ENCODE measurements at regions not wholly inside any gene's neighbourhood (a gene's known extent, or its start where the extent isn't known, plus 50 kb on each side); places are given as distances from the start of the nearest gene placed in this dataset.

DNA sequence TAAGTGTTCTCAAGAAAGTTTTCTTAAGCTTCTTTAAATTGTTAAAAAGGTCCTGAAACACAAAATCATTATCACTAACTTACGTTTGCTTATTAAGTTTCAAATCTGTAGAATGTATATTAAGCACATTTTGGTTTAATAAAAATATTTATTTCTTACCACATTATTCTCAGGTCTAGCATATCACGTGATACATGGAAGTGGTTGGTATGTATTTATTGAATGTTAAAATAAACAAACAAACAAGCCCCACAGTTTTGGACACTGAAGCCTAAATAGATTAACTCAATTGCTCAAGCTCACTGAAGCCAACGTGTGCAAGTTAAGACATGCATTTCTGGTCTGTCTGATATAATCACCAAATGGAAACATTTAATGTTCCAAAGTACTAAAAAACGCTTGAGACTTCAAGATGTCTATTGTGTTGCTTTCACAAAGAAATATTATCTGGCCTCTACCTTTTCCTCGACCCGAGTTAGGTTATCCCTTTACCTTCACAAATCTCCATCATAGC is 1136.9 kb downstream of the TAF11L14 start:
- ATAC-seq (no peak), DNase-seq (no peak)
- Histone ChIP-seq H3K9me3 (no peaks in the 10 kb centered on the region), H3K4me1 (no peaks in the 10 kb centered on the region), H3K36me3 (no peaks in the 10 kb centered on the region), H3K27ac (no peak overlapping the region), H3K4me3 (no peak overlapping the region), H3K27me3 (no peaks in the 10 kb centered on the region)
- TF ChIP-seq POLR2A (IDR thresholded peaks at IDR 0.05), result no peak
- TF ChIP-seq, protein P1, sequence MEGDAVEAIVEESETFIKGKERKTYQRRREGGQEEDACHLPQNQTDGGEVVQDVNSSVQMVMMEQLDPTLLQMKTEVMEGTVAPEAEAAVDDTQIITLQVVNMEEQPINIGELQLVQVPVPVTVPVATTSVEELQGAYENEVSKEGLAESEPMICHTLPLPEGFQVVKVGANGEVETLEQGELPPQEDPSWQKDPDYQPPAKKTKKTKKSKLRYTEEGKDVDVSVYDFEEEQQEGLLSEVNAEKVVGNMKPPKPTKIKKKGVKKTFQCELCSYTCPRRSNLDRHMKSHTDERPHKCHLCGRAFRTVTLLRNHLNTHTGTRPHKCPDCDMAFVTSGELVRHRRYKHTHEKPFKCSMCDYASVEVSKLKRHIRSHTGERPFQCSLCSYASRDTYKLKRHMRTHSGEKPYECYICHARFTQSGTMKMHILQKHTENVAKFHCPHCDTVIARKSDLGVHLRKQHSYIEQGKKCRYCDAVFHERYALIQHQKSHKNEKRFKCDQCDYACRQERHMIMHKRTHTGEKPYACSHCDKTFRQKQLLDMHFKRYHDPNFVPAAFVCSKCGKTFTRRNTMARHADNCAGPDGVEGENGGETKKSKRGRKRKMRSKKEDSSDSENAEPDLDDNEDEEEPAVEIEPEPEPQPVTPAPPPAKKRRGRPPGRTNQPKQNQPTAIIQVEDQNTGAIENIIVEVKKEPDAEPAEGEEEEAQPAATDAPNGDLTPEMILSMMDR (IDR thresholded peaks at IDR 0.05 in 4 of 5, conservative IDR thresholded peaks at IDR 0.05 in 1 of 5), result no peak
- in situ Hi-C loops (cut with MboI; ENCODE audit: low sequenced_read_pairs in 4 of 4) (no loop called here), intact Hi-C loops (cut with DNase I; ENCODE audit: low total_unique reads) (no loop called here)

DNA sequence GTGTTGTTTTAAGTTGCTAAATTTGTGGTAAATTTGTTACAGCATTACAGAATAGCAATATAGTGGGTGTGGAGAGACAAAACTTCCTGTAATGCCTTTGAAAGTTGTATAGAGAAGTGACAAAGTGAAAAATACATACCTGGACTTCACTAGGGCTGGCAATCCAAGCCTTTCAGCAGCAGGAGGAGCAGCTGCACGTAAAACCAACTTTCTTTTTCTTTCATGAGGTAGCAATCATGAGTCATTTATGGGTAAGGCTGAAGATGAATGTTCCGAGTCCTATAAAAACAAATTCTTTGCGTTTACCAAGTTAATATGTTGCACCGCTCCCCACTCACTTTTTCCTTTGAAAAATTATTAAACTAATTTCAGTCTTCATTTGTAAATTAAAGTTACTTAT is 1138.2 kb downstream of the TAF11L14 start:
- no peak overlapping the region for H3K27ac ChIP-seq
- TF ChIP-seq, protein P1 (IDR thresholded peaks at IDR 0.05 in 4 of 5, conservative IDR thresholded peaks at IDR 0.05 in 1 of 5), result no peak
- TF ChIP-seq POLR2A (IDR thresholded peaks at IDR 0.05), result no peak
- intact Hi-C loops (cut with DNase I; ENCODE audit: low total_unique reads), result no loop called here
- H3K27me3 ChIP-seq, result no peaks in the 10 kb centered on the region
- no peaks in the 10 kb centered on the region for H3K9me3 ChIP-seq
- in situ Hi-C loops (cut with MboI; ENCODE audit: low sequenced_read_pairs in 4 of 4), result no loop called here
- no peaks in the 10 kb centered on the region for H3K36me3 ChIP-seq
- H3K4me1 ChIP-seq, result no peaks in the 10 kb centered on the region
- DNase-seq (no peak), ATAC-seq (no peak)
- no peak overlapping the region for H3K4me3 ChIP-seq

DNA sequence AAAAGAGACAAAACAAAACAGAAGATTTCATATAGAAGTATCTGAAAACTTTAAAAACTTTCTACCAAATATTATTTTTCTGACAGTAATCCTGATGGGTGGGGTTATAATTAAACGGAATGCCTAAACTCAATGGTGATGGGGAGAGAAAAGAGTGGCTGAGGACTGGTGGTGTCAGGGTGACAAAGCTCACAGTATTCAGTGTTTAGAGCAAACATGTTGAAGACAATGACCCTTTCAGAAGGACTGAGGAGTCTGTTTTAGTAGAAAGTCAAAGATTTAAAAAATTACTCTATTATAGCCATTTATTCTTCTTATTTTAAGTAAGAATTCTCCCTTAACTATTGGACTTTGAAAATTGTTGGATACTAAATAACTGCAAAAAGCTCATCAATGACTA is 1144.0 kb downstream of the TAF11L14 start:
- in situ Hi-C loops (cut with MboI; ENCODE audit: low sequenced_read_pairs in 4 of 4) (no loop called here), intact Hi-C loops (cut with DNase I; ENCODE audit: low total_unique reads) (no loop called here)
- Histone ChIP-seq H3K4me1 (no peaks in the 10 kb centered on the region), H3K9me3 (no peaks in the 10 kb centered on the region), H3K27ac (no peak overlapping the region), H3K36me3 (no peaks in the 10 kb centered on the region), H3K27me3 (no peaks in the 10 kb centered on the region), H3K4me3 (no peak overlapping the region)
- no peak for TF ChIP-seq POLR2A (IDR thresholded peaks at IDR 0.05)
- TF ChIP-seq, protein P1 (IDR thresholded peaks at IDR 0.05 in 4 of 5, conservative IDR thresholded peaks at IDR 0.05 in 1 of 5), result no peak
- ATAC-seq, result no peak
- DNase-seq, result no peak

DNA sequence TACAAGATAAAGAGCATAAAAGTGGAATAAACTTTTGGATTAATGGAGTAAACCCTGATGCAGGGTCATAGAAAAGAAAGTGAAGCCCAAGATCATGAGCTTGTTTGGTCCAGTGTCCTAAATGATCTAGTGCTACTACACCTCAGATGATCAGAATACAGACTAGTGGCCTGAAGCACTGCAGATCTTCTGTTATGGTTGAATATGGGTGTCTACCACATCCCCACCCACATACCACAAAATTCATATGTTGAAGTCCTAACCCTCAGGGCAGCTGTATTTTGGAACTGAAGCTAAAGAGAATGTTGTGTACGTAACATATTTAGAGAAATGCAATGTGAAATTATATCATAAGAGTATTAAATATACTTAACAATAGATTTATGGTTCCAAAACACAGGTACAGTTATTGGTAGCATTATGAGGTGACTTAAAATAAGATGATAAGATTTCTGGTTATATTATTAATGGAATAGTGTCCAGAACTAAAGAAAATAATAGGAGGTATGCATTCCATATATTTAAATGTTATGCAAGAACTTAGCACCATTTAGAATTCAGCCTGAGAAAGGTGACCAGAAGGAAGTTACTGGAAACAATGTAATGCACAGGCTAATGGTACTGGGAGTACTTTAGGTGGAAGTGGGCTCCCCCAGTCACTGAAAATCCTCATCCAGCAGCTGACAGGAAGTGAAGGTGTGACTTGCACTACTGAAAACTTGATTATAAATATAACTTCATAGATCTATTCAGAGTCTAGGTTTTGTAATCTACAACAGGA is 1155.1 kb downstream of the TAF11L14 start:
- intact Hi-C loops (cut with DNase I; ENCODE audit: low total_unique reads) (no loop called here), in situ Hi-C loops (cut with MboI; ENCODE audit: low sequenced_read_pairs in 4 of 4) (no loop called here)
- Histone ChIP-seq H3K4me3 (no peak overlapping the region), H3K27me3 (no peaks in the 10 kb centered on the region), H3K27ac (no peak overlapping the region), H3K9me3 (no peaks in the 10 kb centered on the region), H3K36me3 (no peaks in the 10 kb centered on the region), H3K4me1 (no peaks in the 10 kb centered on the region)
- TF ChIP-seq POLR2A (IDR thresholded peaks at IDR 0.05), result no peak
- TF ChIP-seq, protein P1 (IDR thresholded peaks at IDR 0.05 in 4 of 5, conservative IDR thresholded peaks at IDR 0.05 in 1 of 5), result no peak
- DNase-seq (no peak), ATAC-seq (no peak)
